Caco-2 (cell line): ENCODE measurements at regions not wholly inside any gene's neighbourhood (a gene's known extent, or its start where the extent isn't known, plus 50 kb on each side); places are given as distances from the start of the nearest gene placed in this dataset.

Experiments
- BruUV-seq: library from RNA; stranded (reverse); fragments of 400-500 nt; replicated peaks from 2 replicates; lab custom pipeline; 2021; lab: Mats Ljungman, UMichigan
- CTCF ChIA-PET: fragments of 300-600 bp; sonication (Branson Sonifier 250); formaldehyde crosslinking; loops from one replicate; lab custom pipeline; 2022; ENCODE audit warnings: antibody characterized with exemption; lab: Charles Lee
- POLR2A ChIA-PET: fragments of 300-600 bp; sonication (Branson Sonifier 250); formaldehyde crosslinking; loops from one replicate; lab custom pipeline; 2022; ENCODE audit warnings: antibody characterized with exemption; lab: Charles Lee
- DNase-seq, 2 experiments: peaks; one replicate each; pipeline versions ENCODE4 v3.0.0 to v3.0.0-alpha.2; 2020 to 2022
- H3K27me3 ChIP-seq: replicated peaks from 2 replicates; pipeline ENCODE4 v1.6.0; 2011; ENCODE audit warnings: low read length; ENCODE audit not compliant: control insufficient read depth, insufficient read depth
- H3K36me3 ChIP-seq: 2 replicates; pipeline ENCODE4 v1.5.1; 2011; ENCODE audit warnings: low read length; ENCODE audit not compliant: control insufficient read depth, insufficient read depth
- H3K4me1 ChIP-seq: fragments of 250-450 bp; sonication (Bioruptor Pico); 2 replicates; pipeline ENCODE4 v1.5.1; 2020; ENCODE audit warnings: mild to moderate bottlenecking
- H3K4me3 ChIP-seq: 2 replicates; pipeline ENCODE4 v1.5.1; 2011; ENCODE audit warnings: low read depth, mild to moderate bottlenecking, control low read depth, low read length
- H3K9me3 ChIP-seq: fragments of 250-450 bp; sonication (Bioruptor Pico); 2 replicates; pipeline ENCODE4 v1.5.1; 2020; ENCODE audit warnings: mild to moderate bottlenecking, moderate library complexity
- H3K27ac Mint-ChIP-seq: one replicate; pipeline ENCODE4 v1.8.0; 2022; ENCODE audit warnings: mixed read lengths; ENCODE audit not compliant: unreplicated experiment
- H3K27me3 Mint-ChIP-seq: one replicate; pipeline ENCODE4 v1.8.0; 2022; ENCODE audit warnings: mixed read lengths; ENCODE audit not compliant: insufficient read depth, unreplicated experiment
- H3K36me3 Mint-ChIP-seq: one replicate; pipeline ENCODE4 v1.8.0; 2022; ENCODE audit warnings: mild to moderate bottlenecking, mixed read lengths; ENCODE audit not compliant: insufficient read depth, unreplicated experiment
- H3K4me1 Mint-ChIP-seq: one replicate; pipeline ENCODE4 v1.8.0; 2022; ENCODE audit warnings: low read depth, mixed read lengths; ENCODE audit not compliant: unreplicated experiment
- H3K4me3 Mint-ChIP-seq: one replicate; pipeline ENCODE4 v1.8.0; 2022; ENCODE audit warnings: mild to moderate bottlenecking, moderate library complexity, mixed read lengths; ENCODE audit not compliant: unreplicated experiment
- H3K9me3 Mint-ChIP-seq: one replicate; pipeline ENCODE4 v1.8.0; 2022; ENCODE audit warnings: mixed read lengths; ENCODE audit not compliant: unreplicated experiment
- CTCF ChIP-seq, 2 experiments: fragments of 200-600 bp in 1 of 2; IDR thresholded peaks; 1 replicate in 1 of 2; 2 replicates in 1 of 2; pipeline versions ENCODE4 v1.5.1 to v1.8.0; 2011 to 2022; ENCODE audit warnings: antibody characterized with exemption in 1 of 2, control low read depth in 1 of 2, inconsistent platforms in 1 of 2, low read depth in 1 of 2, low read length in 1 of 2, mild to moderate bottlenecking in 1 of 2, moderate library complexity in 1 of 2; ENCODE audit not compliant: insufficient read depth in 1 of 2, severe bottlenecking in 1 of 2, unreplicated experiment in 1 of 2
- intact Hi-C: fragments of 100-400 bp; cut with micrococcal nuclease; formaldehyde crosslinking; loops from one replicate; pipeline ENCODE4 v1.10.0; 2022; ENCODE audit not compliant: unreplicated experiment

DNA sequence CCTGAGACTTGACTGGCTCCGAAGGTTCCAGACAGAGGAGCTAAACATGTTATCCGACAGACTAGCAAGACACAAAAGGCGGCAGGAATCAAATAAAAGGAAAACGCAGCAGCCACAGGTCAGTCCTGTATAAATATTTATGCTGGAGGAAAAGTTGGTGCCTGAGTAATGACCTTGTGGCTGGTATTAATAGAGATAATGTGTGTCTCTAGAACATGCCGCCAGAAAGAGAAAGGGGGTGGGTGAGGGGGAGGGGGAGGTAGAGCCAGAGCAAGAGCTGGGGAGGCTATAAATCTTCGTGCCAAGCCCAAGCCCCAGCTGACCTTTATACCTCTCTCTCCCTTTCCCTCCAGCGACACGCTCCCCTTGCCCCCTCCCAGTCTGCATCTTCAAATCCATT is 590.4 kb downstream of the MED13L start:
- H3K4me1 ChIP-seq, result no peaks in the 10 kb centered on the region
- Mint-ChIP-seq H3K27ac (no peak overlapping the region), H3K36me3 (no peaks in the 10 kb centered on the region), H3K27me3 (peaks cover 2% of the 10 kb centered on the region), H3K4me1 (no peaks in the 10 kb centered on the region), H3K9me3 (no peaks in the 10 kb centered on the region), H3K4me3 (no peak overlapping the region)
- POLR2A ChIA-PET, result no interaction called here
- no peaks in the 10 kb centered on the region for H3K27me3 ChIP-seq
- no peak for TF ChIP-seq CTCF (IDR thresholded peaks at IDR 0.05; ENCODE audit: insufficient read depth in 1 of 2, low read depth in 1 of 2, low read length in 1 of 2, severe bottlenecking in 1 of 2, unreplicated experiment in 1 of 2)
- BruUV-seq, result no TSS peak
- intact Hi-C loops, result no loop called here
- H3K4me3 ChIP-seq, result no peak overlapping the region
- H3K36me3 ChIP-seq, result no peaks in the 10 kb centered on the region
- no peak for DNase-seq
- H3K9me3 ChIP-seq, result no peaks in the 10 kb centered on the region
- CTCF ChIA-PET, result no interaction called here

GRCh38 chr12:115683240-115683780 is 594.2 kb downstream of the MED13L start:
- H3K4me1 Mint-ChIP-seq, result no peaks in the 10 kb centered on the region
- no peak for DNase-seq
- H3K27me3 Mint-ChIP-seq, result peaks cover 2% of the 10 kb centered on the region
- BruUV-seq, result no TSS peak
- no peak for TF ChIP-seq CTCF (IDR thresholded peaks at IDR 0.05; ENCODE audit: insufficient read depth in 1 of 2, low read depth in 1 of 2, low read length in 1 of 2, severe bottlenecking in 1 of 2, unreplicated experiment in 1 of 2)
- 0 out of 2 replicates have a peak, but pooled peaks cover 8% of the 10 kb centered on the region for H3K9me3 ChIP-seq
- H3K9me3 Mint-ChIP-seq, result no peaks in the 10 kb centered on the region
- no peaks in the 10 kb centered on the region for H3K36me3 Mint-ChIP-seq
- ChIA-PET POLR2A (no interaction called here), CTCF (no interaction called here)
- no peaks in the 10 kb centered on the region for H3K27me3 ChIP-seq
- H3K4me3 ChIP-seq, result no peak overlapping the region
- no peak overlapping the region for H3K27ac Mint-ChIP-seq
- intact Hi-C loops, result no loop called here
- no peaks in the 10 kb centered on the region for H3K36me3 ChIP-seq
- H3K4me3 Mint-ChIP-seq, result no peak overlapping the region
- H3K4me1 ChIP-seq, result no peaks in the 10 kb centered on the region

GRCh38 chr12:115680967-115681366 is 596.5 kb downstream of the MED13L start:
- Mint-ChIP-seq H3K36me3 (no peaks in the 10 kb centered on the region), H3K27me3 (peaks cover 5% of the 10 kb centered on the region), H3K4me1 (no peaks in the 10 kb centered on the region), H3K4me3 (no peak overlapping the region), H3K27ac (no peak overlapping the region), H3K9me3 (peaks cover 9% of the 10 kb centered on the region)
- 0 out of 2 replicates have a peak, but pooled peaks cover 8% of the 10 kb centered on the region for H3K9me3 ChIP-seq
- no peaks in the 10 kb centered on the region for H3K4me1 ChIP-seq
- intact Hi-C loops, result no loop called here
- ChIA-PET POLR2A (no interaction called here), CTCF (no interaction called here)
- no peaks in the 10 kb centered on the region for H3K36me3 ChIP-seq
- no peaks in the 10 kb centered on the region for H3K27me3 ChIP-seq
- BruUV-seq, result no TSS peak
- no peak for DNase-seq
- TF ChIP-seq CTCF (IDR thresholded peaks at IDR 0.05; ENCODE audit: insufficient read depth in 1 of 2, low read depth in 1 of 2, low read length in 1 of 2, severe bottlenecking in 1 of 2, unreplicated experiment in 1 of 2), result no peak
- H3K4me3 ChIP-seq, result no peak overlapping the region
